GM18511 (cell line): ENCODE measurements at regions not wholly inside any gene's neighbourhood (a gene's known extent, or its start where the extent isn't known, plus 50 kb on each side); places are given as distances from the start of the nearest gene placed in this dataset.
"Not testable (repeated sequence)": the region's sequence is repeated elsewhere in the genome, so short reads cannot be mapped to it uniquely, and the experiment has no call there.

Experiments used
- ATAC-seq: cut with Tn5 transposase; IDR thresholded peaks from one replicate; pipeline ENCODE4 v1.9.1; 2021; ENCODE audit warnings: mild to moderate bottlenecking, moderate library complexity; ENCODE audit not compliant: unreplicated experiment

- ATAC-seq, result no peak
Observed at GRCh38 chr2:154507186-154507585, 191.3 kb upstream of the KCNJ3 start.

GRCh38 chr2:154518872-154519271, 179.6 kb upstream of the KCNJ3 start:
- ATAC-seq, result no peak

GRCh38 chr2:154520951-154521350, 177.5 kb upstream of the KCNJ3 start:
- ATAC-seq, result not testable (repeated sequence)

GRCh38 chr2:154526234-154526633, 172.3 kb upstream of the KCNJ3 start:
- no peak for ATAC-seq

GRCh38 chr2:154527962-154528361, 170.5 kb upstream of the KCNJ3 start:
- no peak for ATAC-seq

- no peak for ATAC-seq
Observed at GRCh38 chr2:154532004-154532403, 166.5 kb upstream of the KCNJ3 start.

- ATAC-seq, result no peak
Observed at GRCh38 chr2:154532763-154533162, 165.7 kb upstream of the KCNJ3 start.

GRCh38 chr2:154533300-154533940, 165.1 kb upstream of the KCNJ3 start:
- no peak for ATAC-seq

GRCh38 chr2:154537024-154537423, 161.5 kb upstream of the KCNJ3 start:
- peak; percentile 52 for ATAC-seq

- no peak for ATAC-seq
Observed at GRCh38 chr2:154537843-154538450, 160.5 kb upstream of the KCNJ3 start.

GRCh38 chr2:154546341-154546740, 152.2 kb upstream of the KCNJ3 start:
- no peak for ATAC-seq

- ATAC-seq, result no peak
Observed at GRCh38 chr2:154549869-154550268, 148.6 kb upstream of the KCNJ3 start.

- ATAC-seq, result no peak
Observed at GRCh38 chr2:154551649-154552048, 146.8 kb upstream of the KCNJ3 start.

GRCh38 chr2:154554046-154554445, 144.4 kb upstream of the KCNJ3 start:
- ATAC-seq, result peak; percentile 60

- ATAC-seq, result no peak
Observed at GRCh38 chr2:154555710-154556109, 142.8 kb upstream of the KCNJ3 start.

GRCh38 chr2:154556146-154556545, 142.3 kb upstream of the KCNJ3 start:
- ATAC-seq, result peak; percentile 87

- ATAC-seq, result no peak
Observed at GRCh38 chr2:154556607-154557006, 141.9 kb upstream of the KCNJ3 start.

GRCh38 chr2:154557906-154558305, 140.6 kb upstream of the KCNJ3 start:
- no peak for ATAC-seq

GRCh38 chr2:154565433-154565832, 133.1 kb upstream of the KCNJ3 start:
- ATAC-seq, result no peak

GRCh38 chr2:154568413-154568812, 130.1 kb upstream of the KCNJ3 start:
- ATAC-seq, result no peak

- ATAC-seq, result no peak
Observed at GRCh38 chr2:154570501-154570900, 128.0 kb upstream of the KCNJ3 start.

GRCh38 chr2:154576699-154577098, 121.8 kb upstream of the KCNJ3 start:
- ATAC-seq, result not testable (repeated sequence)

GRCh38 chr2:154577390-154577789, 121.1 kb upstream of the KCNJ3 start:
- ATAC-seq, result no peak
